ENCODE measurements at regions not wholly inside any gene's neighbourhood (a gene's known extent, or its start where the extent isn't known, plus 50 kb on each side); places are given as distances from the start of the nearest gene placed in this dataset.

GRCh38 chr1:54488065-54488750 lies 59.8 kb upstream of the ACOT11 start (continued):
- TF ChIP-seq THAP12 (CRISPR knock-in tag; IDR thresholded peaks at IDR 0.05) = peak; percentile 36; the same call in 1 of the 2 replicates
- no peak for TF ChIP-seq CHD1 (IDR thresholded peaks at IDR 0.05; ENCODE audit: low read length)
- peak in 1 of 2 experiments; percentile 44; a peak in 1 of 3 replicates for TF ChIP-seq CBX3 (IDR thresholded peaks at IDR 0.05; ENCODE audit: borderline replicate concordance in 1 of 2, low read length in 2 of 2)

DNA sequence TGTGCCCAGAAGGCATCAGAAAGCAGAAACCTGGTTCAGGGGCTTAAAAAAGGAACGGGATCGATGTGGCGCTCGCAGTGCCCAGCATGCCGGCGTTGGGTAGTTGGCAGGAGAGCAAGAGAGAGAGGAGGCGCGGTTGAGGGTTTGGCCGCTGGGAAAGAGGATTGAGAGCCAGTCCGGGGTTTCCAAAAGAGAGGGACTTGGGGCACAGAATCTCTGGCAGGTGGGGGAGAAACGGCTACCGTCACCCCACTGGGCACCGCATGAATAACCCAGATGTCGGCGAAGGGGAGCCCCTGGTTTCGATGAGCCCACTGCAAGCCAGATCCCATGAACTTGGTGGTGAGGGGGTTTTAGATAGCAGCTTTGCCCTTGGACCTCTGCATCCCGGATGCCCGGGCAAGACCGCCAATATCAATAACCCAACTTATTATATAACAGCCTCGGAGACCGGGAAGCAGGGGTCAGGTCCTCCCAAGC lies 60.4 kb upstream of the ACOT11 start:
- Histone ChIP-seq H3K9ac (ENCODE audit: insufficient read depth in 1 of 2, low read depth in 2 of 2, low read length in 2 of 2) (peak overlapping the region; percentile 64 to 78), H2AFZ (ENCODE audit: low read depth, low read length) (peak overlapping the region; percentile 97), H3K4me3 (peak overlapping the region; percentile 24; the same call in 1 of the 2 replicates), H3K4me1 (replicated peaks in 1 of 2; ENCODE audit: control insufficient read depth in 2 of 2, insufficient read depth in 2 of 2, low read length in 2 of 2) (peaks cover 11 to 39% of the 10 kb centered on the region in 2 experiments), H4K20me1 (replicated peaks; ENCODE audit: control insufficient read depth, insufficient read depth, low read length) (no peaks in the 10 kb centered on the region), H3K27ac (ENCODE audit: extremely low read depth, low read depth, low read length) (peak overlapping the region; percentile 73), H3K4me2 (ENCODE audit: insufficient read depth, low read length) (peak overlapping the region; percentile 67), H3K9me1 (ENCODE audit: control insufficient read depth, insufficient read depth, low read length) (peaks cover 2% of the 10 kb centered on the region), H3K36me3 (ENCODE audit: control insufficient read depth, insufficient read depth, low read length) (no peaks in the 10 kb centered on the region), H3K9me3 (replicated peaks; ENCODE audit: control insufficient read depth, insufficient read depth, low read depth, low read length) (no peaks in the 10 kb centered on the region), H3K79me2 (ENCODE audit: control insufficient read depth, insufficient read depth, low read length) (no peaks in the 10 kb centered on the region; the same call in 2 of the 3 replicates), H3K27me3 (ENCODE audit: control insufficient read depth in 2 of 2, insufficient read depth in 2 of 2, low read length in 2 of 2) (no peaks in the 10 kb centered on the region)
- ChIA-PET POLR2A (interaction anchor here (0.6 to 2.8 kb wide), 8 partner anchors 12 to 500 kb away, joined by 3 to 24 read pairs (median 3); partner anchors contain the start of gene SSBP3), CTCF (ENCODE audit: low intra/inter-chr PET ratio) (interaction anchor here (0.9 to 3.7 kb wide), 3 partner anchors 81 to 365 kb away, joined by 3 to 34 read pairs (median 4); partner anchors contain the start of gene SSBP3)
- FAIRE-seq = no peak
- DNase-seq (ENCODE audit: extremely low read depth in 1 of 4, low spot score in 3 of 4) = no peak
- intact Hi-C loops (cut with micrococcal nuclease) (loop anchor here (1.0 to 10.0 kb wide), 3 partner anchors 80 to 273 kb away; no protein-coding TSS in a partner anchor), in situ Hi-C loops (cut with MboI) (loop anchor here (5.0 to 25.0 kb wide), 2 partner anchors 80 to 175 kb away; partner anchors contain the start of gene SSBP3)
- no peak for ATAC-seq
- BruUV-seq (replicated peaks) = no TSS peak
- WGBS (ENCODE audit: insufficient coverage, low coverage, missing lambda C conversion rate) = 71% methylated on average over 21 of the region's 21 CpGs
- TF ChIP-seq, protein P1, sequence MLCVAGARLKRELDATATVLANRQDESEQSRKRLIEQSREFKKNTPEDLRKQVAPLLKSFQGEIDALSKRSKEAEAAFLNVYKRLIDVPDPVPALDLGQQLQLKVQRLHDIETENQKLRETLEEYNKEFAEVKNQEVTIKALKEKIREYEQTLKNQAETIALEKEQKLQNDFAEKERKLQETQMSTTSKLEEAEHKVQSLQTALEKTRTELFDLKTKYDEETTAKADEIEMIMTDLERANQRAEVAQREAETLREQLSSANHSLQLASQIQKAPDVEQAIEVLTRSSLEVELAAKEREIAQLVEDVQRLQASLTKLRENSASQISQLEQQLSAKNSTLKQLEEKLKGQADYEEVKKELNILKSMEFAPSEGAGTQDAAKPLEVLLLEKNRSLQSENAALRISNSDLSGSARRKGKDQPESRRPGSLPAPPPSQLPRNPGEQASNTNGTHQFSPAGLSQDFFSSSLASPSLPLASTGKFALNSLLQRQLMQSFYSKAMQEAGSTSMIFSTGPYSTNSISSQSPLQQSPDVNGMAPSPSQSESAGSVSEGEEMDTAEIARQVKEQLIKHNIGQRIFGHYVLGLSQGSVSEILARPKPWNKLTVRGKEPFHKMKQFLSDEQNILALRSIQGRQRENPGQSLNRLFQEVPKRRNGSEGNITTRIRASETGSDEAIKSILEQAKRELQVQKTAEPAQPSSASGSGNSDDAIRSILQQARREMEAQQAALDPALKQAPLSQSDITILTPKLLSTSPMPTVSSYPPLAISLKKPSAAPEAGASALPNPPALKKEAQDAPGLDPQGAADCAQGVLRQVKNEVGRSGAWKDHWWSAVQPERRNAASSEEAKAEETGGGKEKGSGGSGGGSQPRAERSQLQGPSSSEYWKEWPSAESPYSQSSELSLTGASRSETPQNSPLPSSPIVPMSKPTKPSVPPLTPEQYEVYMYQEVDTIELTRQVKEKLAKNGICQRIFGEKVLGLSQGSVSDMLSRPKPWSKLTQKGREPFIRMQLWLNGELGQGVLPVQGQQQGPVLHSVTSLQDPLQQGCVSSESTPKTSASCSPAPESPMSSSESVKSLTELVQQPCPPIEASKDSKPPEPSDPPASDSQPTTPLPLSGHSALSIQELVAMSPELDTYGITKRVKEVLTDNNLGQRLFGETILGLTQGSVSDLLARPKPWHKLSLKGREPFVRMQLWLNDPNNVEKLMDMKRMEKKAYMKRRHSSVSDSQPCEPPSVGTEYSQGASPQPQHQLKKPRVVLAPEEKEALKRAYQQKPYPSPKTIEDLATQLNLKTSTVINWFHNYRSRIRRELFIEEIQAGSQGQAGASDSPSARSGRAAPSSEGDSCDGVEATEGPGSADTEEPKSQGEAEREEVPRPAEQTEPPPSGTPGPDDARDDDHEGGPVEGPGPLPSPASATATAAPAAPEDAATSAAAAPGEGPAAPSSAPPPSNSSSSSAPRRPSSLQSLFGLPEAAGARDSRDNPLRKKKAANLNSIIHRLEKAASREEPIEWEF (CRISPR knock-in tag; IDR thresholded peaks at IDR 0.05) = peak; percentile 57; the same call in 1 of the 2 replicates
- TF ChIP-seq MEF2D (tag; conservative IDR thresholded peaks at IDR 0.05; ENCODE audit: low read depth) (no peak), ZFP30 (CRISPR knock-in tag; IDR thresholded peaks at IDR 0.05; ENCODE audit: borderline replicate concordance) (no peak), ZNF347 (CRISPR knock-in tag; IDR thresholded peaks at IDR 0.05; ENCODE audit: low read depth) (no peak)
- TF ChIP-seq, protein P2, sequence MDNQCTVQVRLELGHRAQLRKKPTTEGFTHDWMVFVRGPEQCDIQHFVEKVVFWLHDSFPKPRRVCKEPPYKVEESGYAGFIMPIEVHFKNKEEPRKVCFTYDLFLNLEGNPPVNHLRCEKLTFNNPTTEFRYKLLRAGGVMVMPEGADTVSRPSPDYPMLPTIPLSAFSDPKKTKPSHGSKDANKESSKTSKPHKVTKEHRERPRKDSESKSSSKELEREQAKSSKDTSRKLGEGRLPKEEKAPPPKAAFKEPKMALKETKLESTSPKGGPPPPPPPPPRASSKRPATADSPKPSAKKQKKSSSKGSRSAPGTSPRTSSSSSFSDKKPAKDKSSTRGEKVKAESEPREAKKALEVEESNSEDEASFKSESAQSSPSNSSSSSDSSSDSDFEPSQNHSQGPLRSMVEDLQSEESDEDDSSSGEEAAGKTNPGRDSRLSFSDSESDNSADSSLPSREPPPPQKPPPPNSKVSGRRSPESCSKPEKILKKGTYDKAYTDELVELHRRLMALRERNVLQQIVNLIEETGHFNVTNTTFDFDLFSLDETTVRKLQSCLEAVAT (IDR thresholded peaks at IDR 0.05) = peak in 1 of 2 experiments; percentile 91; a peak in 2 of 4 replicates

Measured in K562 (cell line).